Stimulated activated naive CD4-positive, alpha-beta T cell (primary cell): ENCODE measurements at regions not wholly inside any gene's neighbourhood (a gene's known extent, or its start where the extent isn't known, plus 50 kb on each side); places are given as distances from the start of the nearest gene placed in this dataset.
"Not testable (repeated sequence)": the region's sequence is repeated elsewhere in the genome, so short reads cannot be mapped to it uniquely, and the experiment has no call there.

ENCODE experiments used
- DNase-seq, 6 experiments: peaks; one replicate each; lab custom pipeline; 2025; lab: John Stamatoyannopoulos, UW

GRCh38 chr3:155995525-155996370 is 124.6 kb upstream of the KCNAB1 start:
- peak in 1 of 6 experiments; percentile 8 for DNase-seq

- DNase-seq, result no peak
Measured at GRCh38 chr3:155996882-155997281, 123.5 kb upstream of the KCNAB1 start.

- not testable (repeated sequence) for DNase-seq
Measured at GRCh38 chr3:155998173-155998572, 122.2 kb upstream of the KCNAB1 start.

GRCh38 chr3:156005736-156006135 is 114.6 kb upstream of the KCNAB1 start:
- DNase-seq, result no peak

- DNase-seq, result no peak
Measured at GRCh38 chr3:156010829-156011228, 109.5 kb upstream of the KCNAB1 start.

GRCh38 chr3:156014489-156014888 is 105.9 kb upstream of the KCNAB1 start:
- DNase-seq, result no peak

GRCh38 chr3:156016902-156017301 is 103.5 kb upstream of the KCNAB1 start:
- no peak for DNase-seq

- DNase-seq, result no peak
Measured at GRCh38 chr3:156017352-156018030, 102.9 kb upstream of the KCNAB1 start.

- DNase-seq, result no peak
Measured at GRCh38 chr3:156024904-156025533, 95.4 kb upstream of the KCNAB1 start.

- no peak for DNase-seq
Measured at GRCh38 chr3:156029208-156029607, 91.2 kb upstream of the KCNAB1 start.

GRCh38 chr3:156030723-156031122 is 89.7 kb upstream of the KCNAB1 start:
- no peak for DNase-seq

- no peak for DNase-seq
Measured at GRCh38 chr3:156033428-156033827, 87.0 kb upstream of the KCNAB1 start.

- DNase-seq, result no peak
Measured at GRCh38 chr3:156035158-156035557, 85.2 kb upstream of the KCNAB1 start.

- no peak for DNase-seq
Measured at GRCh38 chr3:156036258-156037053, 83.9 kb upstream of the KCNAB1 start.

GRCh38 chr3:156037356-156037755 is 83.0 kb upstream of the KCNAB1 start:
- no peak for DNase-seq

- DNase-seq, result no peak
Measured at GRCh38 chr3:156038869-156039268, 81.5 kb upstream of the KCNAB1 start.

- DNase-seq, result no peak
Measured at GRCh38 chr3:156040041-156040440, 80.3 kb upstream of the KCNAB1 start.

- not testable (repeated sequence) for DNase-seq
Measured at GRCh38 chr3:156041216-156041841, 79.0 kb upstream of the KCNAB1 start.

- DNase-seq, result not testable (repeated sequence)
Measured at GRCh38 chr3:156041856-156042255, 78.5 kb upstream of the KCNAB1 start.

- DNase-seq, result peak in 5 of 6 experiments; percentile 11 to 55 (median 21)
Measured at GRCh38 chr3:156043832-156044633, 76.3 kb upstream of the KCNAB1 start.

GRCh38 chr3:156044634-156044975 is 75.8 kb upstream of the KCNAB1 start:
- no peak for DNase-seq
